GM18907 (cell line): ENCODE measurements at regions not wholly inside any gene's neighbourhood (a gene's known extent, or its start where the extent isn't known, plus 50 kb on each side); places are given as distances from the start of the nearest gene placed in this dataset.
"Not testable (repeated sequence)": the region's sequence is repeated elsewhere in the genome, so short reads cannot be mapped to it uniquely, and the experiment has no call there.

Experiments used
- ATAC-seq: cut with Tn5 transposase; IDR thresholded peaks from one replicate; pipeline ENCODE4 v1.9.1; 2021; ENCODE audit warnings: mild to moderate bottlenecking, moderate library complexity; ENCODE audit not compliant: unreplicated experiment

DNA sequence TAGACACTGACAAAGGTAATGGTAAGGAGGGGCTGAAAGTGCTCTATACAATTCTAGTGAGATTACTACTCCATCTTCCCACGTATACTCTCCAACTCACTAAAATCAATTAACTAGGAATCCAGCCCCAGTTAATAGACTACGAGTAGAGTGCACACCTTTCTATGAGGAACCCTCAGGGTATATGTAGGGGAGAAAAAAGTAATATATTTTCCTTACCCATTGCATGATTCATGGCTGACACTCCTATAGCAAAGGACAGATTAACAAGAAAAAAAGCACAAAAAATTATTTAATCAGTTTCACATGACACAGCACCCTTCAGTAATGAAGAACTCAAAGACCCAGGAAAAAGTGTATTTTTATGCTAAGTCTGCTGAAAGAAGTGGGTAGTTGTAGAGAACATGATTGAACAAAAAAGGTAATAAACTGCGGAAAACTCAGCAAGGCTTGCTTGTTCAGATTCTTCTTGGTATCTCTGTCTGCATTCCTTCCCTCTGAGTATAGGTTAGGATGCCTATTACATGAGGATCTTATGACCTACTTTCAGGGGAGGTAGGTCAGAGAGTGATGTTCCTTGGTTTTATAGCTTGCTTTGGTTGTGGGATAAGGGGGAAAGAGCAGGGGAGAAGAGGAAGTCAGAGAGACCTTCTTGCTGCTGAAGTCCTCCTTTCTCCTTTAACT, 342.0 kb upstream of the DLGAP1 start:
- no peak for ATAC-seq

DNA sequence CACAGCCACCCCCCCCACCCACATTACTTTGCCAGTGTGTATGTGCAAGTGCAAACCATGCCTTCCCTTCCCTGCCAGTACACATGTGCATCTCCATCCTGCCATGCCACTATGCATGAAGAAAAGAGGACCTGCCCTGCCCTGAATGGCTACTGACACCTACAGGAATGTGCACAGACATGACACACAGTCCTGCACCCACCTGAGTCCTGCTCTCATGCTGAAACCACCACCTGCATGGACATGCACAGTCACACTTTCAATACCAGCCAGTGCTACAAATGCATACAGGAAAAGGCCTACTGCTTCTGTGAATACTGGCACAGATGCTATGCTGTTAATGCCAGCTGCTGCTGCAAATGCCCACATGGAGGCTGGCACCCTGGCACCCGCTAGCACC, 334.4 kb upstream of the DLGAP1 start:
- ATAC-seq = no peak

DNA sequence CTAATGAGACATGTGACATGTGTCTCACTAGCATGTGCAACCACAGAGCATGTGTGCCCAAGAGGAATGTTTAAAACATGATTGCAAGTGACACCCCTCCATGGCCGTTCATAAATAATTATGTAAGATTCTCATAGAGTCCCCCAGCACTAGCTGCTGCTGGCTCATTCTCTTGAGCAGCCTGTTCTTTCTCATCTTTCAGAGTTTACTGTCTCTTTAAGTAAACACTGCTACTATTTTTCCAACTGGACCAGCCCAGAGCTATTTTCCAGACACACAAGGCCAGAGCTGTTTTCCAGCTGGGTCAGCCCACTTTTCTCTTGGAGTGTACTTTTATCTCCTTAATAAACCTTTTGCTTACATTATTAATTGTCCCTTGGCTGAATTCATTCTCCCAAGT, 326.8 kb upstream of the DLGAP1 start:
- ATAC-seq = no peak

DNA sequence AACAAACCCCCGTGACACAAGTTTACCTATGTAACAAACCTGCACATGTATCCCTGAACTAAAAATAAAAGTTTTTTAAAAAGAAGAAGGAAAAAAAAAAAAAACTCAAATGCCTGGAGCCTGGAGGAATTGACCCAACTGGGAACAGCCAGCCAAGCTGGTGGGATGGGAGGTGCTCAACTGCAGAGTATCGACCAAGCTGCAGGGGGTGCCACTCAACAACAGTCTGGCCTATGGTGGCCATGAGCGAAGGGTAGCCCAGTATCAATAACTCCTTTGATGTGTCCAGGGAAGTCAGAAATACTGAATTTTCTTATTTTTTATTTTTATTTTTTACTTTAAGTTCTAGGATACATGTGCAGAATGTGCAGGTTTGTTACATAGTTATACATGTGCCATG, 310.3 kb upstream of the DLGAP1 start:
- no peak for ATAC-seq

DNA sequence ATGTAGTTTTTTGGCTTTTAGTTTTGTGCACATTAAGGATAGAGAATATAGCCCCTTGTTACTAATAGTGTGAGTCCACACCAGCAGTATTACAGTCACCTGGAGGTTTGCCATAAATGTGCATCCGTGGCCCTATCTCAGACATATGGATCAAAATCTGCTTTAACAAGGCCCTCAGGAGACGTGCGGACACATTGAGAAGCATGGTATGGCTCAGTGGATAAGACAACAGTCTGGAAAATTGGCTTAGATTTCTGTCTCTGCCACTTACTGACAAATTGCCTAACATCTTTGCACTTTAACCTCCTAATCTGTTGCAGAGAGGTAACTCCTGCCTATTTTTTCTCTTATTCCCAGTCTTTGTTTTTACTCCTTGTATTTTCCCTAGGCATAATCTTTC, 307.2 kb upstream of the DLGAP1 start:
- no peak for ATAC-seq

DNA sequence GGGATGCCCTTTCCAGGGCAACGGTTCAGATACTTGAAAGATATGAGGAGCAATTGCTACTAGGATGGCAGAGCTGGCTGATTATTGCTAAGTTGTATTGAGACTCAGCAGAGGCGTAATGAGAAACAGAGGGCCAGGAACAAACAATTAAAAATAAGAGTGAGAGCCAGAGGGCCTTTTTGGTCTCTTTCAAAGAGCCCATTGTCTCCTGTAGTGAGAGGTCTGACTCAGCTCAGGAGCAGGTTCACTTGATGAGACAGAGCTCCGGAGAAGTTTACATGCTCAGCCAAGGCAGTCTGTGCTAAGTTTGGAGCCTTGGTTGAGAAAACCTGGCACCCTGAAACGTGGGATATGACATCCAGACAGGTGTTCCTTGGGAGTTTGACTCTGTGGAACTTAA, 303.9 kb upstream of the DLGAP1 start:
- no peak for ATAC-seq

DNA sequence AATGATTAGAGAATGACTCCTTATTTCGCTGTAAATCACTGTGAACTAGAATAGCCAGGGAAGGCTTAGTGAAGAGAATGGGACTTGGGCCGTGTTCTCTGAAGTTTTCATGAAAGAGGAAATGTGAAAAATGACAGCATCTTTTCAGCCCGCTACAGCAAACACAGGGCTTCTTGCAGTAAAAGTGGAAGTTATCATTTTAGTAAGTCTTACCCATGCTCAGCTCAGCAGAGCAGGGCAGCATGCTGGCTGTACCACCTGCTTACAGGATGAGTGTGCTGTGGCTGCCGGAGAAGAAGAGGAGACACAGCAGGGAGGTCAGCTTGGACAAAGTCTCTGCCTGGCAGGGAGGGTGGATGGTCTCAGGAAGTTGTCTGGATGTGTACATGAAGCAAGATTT, 300.7 kb upstream of the DLGAP1 start:
- no peak for ATAC-seq

DNA sequence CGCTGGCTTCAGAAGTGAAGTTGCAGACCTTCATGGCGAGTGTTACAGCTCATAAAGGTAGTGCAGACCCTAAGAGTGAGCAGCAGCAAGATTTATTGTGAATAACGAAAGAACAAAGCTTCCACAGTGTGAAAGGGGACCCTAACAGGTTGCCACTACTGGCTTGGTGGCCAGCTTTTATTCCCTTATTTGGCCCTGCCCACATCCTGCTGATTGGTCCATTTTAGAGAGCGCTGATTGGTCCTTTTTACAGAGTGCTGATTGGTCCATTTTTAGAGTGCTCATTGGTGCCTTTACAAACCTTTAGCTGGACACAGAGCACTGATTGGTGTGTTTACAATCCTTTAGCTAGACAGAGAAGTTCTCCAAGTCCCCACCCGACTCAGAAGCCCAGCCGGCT, 298.0 kb upstream of the DLGAP1 start:
- ATAC-seq = not testable (repeated sequence)

DNA sequence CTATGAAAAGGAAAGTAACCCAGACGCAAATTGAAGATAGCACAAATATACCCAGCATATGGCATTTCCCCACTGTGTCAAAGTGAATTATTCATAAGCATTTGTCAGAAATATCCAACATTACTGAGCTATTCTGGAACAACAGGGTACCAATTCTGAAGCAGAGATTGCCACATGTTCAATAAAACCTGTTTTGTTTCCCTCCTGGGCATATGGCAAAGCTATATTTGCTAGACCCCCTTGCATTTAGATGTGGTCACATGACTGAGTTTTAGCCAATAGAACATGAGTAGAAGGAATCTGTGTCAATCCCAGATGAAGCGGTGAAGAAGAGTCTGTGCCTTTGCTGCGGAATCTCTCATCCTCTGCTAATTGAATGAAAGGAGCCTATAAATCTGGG, 296.4 kb upstream of the DLGAP1 start:
- ATAC-seq = no peak

DNA sequence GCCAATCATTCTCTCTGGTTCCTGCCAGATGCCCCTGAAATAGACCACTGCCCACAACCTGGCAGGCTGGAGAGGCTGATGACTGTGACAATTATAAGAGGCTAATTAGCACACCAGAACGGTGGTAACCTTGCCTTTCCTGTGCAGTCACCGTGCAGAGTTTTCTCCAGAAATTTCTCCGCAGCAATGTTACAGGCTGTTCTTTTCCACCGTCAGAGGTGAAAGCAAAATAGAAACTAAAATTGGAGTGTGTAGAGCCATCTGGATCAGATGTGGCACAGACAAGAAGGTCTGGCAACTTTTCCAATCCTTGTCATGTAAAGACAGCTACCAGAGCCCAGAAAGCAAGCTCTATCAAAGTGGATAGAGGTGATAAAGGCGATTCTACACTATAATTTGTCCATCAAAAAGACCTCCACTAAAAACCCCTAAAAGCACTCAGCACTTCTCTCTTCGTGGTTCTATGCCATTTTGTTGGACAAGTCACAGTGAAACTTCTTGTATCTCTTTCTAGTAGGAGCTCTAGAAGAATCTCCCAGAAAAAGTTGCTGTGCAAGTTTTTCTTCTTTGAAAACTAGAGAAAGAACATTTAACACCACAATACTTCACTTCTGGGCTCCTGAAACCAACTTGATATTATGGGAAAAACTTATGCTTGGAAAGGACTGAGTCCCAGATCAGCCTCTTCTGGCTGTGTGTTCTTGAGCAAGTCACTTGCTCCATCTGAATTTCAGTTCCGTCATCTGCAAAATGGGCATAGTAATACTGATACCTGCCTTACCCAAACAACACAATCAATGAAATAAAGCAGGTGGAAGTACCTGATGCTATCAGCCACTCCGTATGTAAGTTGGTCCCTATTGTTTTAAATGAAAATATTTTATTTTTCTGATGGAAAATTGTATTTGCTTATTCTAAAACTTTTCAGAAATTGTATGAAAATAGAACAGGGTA, 295.6 kb upstream of the DLGAP1 start:
- ATAC-seq = no peak

DNA sequence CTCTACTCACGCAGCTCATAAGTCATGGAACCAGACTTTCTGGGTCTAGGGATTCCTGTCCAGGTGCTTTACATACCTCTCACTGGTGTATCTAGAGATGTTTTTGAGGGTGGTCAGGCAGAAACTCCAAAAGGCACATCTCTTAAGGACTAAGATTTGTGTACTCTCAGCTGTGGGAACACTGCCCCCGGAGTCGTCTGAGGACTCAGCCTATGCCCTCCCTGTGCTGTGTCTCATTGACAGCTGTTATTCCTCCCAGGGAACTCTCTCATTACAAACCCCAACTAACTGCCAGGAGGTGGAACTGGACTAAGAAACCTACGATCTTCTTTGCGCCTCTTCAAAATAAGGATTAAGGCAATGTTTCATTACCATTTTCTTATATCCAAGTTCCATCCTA, 293.9 kb upstream of the DLGAP1 start:
- ATAC-seq = no peak

DNA sequence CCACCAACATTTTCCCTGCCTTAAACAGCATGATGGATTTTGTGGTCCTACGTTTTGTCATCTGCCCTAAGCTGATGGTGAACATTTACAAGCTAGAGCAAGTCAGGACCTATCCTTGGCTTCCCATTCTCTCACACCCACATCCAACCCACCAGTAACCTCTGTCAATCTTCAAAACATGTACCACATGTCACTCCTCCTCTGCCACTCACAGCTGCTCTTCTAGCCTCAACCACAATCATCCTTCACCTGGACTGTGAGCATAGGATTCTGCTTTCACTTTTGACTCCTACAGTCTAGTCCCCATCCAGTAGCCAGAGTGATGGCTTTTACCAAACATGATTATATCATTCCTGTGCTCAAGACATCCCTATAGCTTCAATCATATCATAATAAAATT, 279.8 kb upstream of the DLGAP1 start:
- no peak for ATAC-seq

DNA sequence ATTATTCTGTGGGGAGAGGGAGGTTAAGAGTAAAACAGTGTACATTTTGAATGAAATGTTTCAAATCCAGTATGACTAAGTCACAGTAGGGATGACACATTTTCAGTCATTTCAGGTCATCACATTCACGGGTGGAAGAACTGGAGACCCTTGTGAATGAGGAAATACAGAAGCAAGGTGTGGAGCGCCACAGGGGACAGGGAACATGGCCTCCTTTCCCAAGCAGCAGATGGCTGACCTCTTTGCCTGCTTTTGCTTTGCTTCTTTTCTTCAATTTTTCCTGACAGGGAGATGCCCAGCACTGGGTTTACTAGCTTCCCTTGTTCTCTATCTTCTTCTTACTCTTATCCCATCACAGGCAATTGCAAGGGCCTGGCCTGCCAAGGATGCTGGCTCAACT, 278.9 kb upstream of the DLGAP1 start:
- no peak for ATAC-seq

DNA sequence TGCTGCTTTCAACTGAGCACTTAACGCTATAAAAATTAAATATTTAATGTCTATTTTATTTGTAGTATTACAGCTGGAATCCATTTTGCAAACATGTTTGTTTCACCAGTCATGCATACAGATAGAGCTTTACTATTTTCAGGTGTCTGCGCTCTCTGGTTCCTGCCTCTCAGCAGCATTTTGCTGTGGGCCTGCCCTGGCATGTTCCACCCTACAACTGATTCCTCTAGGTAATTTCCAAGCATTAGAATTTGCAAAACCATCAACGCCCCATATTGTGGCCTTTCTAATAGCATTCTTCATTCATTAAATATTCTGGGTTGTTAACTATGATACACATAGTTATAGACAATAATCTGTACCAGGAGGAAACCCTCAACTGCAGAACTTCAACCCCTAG, 266.4 kb upstream of the DLGAP1 start:
- ATAC-seq = no peak

DNA sequence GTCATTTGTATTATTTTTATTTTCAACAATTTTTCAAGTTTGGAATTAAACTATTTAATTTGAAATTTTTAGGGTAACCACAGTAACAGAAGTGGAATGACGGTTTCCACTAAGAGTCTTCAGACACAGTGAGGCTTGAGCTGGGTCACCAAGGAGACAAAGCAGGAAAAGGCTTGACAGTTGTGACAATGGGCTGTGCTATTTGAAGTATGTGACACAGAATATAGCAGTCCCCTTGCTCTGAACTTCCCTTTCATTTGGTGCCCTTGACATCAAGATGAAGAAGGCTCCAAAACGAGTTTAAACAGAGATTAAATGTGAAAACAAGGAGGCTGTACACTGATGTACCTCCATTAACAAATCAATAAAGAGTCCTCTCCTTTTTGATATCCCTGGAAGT, 265.4 kb upstream of the DLGAP1 start:
- ATAC-seq = no peak

DNA sequence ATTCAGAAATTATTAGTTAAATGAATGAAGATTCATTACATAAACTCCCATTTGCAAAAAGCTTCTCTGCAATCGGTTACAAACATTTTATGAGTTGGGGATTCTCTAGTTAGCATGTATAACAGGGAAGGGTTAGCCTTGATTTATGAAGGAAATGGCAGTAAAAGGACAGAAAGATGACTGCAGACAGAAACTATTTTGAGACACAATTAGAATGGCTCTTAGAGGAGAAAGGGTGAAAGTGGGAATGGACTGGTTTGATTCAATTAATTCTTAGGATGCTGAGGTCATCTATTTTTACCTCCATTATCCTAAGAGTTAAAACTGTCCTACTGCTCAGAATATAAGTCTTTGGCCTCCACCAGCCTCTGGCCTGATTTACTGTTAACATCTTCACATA, 250.8 kb upstream of the DLGAP1 start:
- no peak for ATAC-seq

DNA sequence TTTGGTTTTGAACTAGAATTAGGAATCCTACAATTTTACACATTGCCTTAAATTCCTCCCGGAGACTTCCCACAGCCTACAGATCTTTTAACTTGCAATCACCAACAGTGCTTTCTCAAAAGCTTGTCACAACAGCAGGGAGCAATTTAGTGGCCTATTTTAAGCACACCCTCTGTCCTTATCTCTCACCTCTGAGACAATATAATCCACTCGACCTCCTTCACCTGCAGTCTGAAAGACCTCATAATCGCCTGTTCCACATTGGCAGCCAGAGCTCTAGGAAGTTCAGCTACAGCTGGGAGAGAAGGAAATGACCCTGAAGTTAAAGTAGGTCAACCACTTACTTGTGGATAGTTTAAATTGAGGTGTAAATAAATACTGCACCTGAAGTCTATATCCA, 249.7 kb upstream of the DLGAP1 start:
- no peak for ATAC-seq

DNA sequence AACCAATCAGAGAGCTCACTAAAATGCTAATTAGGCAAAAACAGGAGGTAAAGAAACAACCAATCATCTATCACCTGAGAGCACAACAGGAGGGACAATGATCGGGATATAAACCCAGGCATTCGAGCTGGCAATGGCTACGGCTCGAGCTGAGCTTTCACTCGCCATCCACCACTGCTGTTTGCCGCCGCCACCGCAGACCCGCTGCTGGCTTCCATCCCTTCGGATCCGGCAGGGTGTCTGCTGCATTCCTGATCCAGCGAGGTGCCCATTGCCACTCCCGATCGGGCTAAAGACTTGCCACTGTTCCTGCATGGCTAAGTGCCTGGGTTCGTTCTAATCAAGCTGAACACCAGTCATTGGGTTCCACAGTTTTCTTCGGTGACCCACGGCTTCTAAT, 236.7 kb upstream of the DLGAP1 start:
- no peak for ATAC-seq

DNA sequence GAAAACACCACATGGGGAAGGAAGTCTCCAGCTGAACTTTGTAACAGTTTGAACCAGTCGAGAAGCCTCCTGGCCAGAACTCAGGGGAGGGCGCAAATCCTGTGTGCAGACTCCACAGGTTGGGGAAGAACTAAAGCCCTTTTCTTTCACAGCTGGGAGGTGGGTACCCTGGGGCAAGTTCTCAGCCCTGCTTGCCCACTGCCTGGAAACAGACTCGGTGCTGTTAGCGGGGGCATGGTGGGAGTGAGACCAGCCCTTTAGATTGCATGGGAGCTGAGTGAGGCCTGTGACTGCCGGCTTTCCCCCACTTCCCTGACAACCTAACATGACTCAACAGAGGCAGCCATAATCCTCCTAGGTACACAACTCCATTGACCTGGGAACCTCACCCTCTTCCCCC, 223.6 kb upstream of the DLGAP1 start:
- ATAC-seq = not testable (repeated sequence)

DNA sequence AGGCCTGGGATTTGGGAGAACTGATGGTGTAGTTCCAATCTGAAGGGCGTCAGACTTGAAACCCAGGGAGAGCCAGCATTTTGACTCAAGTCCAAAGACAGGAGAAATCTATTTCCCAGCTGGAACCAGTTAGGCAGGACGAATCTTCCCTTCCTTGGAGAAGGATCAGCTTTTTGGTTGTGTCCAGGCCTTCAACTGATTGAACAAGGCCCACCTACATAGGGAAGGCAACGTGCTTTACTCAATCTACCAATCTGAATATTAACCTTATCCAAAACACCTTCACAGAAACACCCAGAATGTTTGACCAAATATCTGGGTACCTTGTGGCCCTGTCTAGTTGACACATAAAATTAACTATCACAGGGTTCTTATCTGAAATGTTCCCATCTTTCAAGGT, 221.9 kb upstream of the DLGAP1 start:
- ATAC-seq = no peak

DNA sequence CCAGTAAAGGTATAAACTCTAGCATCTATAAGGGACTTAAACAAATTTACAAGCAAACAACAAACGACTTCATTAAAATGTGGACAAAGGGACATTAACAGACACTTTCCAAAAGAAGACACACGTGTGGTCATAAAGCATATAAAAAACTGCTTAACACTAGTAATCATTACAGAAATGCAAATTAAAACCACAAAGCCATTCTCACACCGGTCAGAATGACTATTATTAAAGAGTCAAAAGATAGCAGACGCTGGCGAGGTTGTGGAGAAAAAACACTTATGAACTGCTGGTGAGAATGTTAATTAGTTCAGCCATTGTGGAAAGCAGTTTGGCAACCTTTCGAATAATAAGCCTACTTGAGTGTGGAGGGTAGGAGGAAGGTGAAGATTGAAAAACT, 217.1 kb upstream of the DLGAP1 start:
- ATAC-seq = no peak

DNA sequence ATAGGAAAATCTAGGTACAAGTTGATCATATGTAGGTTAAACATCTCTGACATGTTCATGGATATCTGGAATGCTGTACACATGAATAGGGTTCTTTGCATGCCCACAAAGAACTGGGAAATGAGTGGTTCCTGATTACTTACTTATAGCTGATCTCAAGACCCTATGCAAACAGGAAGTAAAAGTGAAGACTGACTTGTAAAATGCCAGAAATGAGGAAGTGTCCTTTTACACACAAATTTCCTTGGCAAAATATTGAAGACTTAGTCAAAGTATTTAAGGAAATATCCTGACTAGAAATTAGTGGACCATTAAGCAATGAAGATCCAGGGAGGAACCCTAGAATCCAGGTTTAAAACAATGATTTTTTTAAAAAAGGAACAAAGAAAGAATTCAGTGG, 203.7 kb upstream of the DLGAP1 start:
- ATAC-seq = no peak
